Neutrophil (primary cell): ENCODE measurements at regions not wholly inside any gene's neighbourhood (a gene's known extent, or its start where the extent isn't known, plus 50 kb on each side); places are given as distances from the start of the nearest gene placed in this dataset.

ENCODE experiments used
- H3K27ac ChIP-seq: fragments of 200-600 bp; sonication (generic); 2 replicates; pipeline ENCODE4 v1.5.1; 2016; ENCODE audit warnings: mild to moderate bottlenecking, moderate library complexity
- H3K27me3 ChIP-seq: fragments of 200-600 bp; sonication (generic); 2 replicates; pipeline ENCODE4 v1.6.0; 2016; ENCODE audit warnings: mild to moderate bottlenecking
- H3K36me3 ChIP-seq: fragments of 200-600 bp; sonication (generic); 2 replicates; pipeline ENCODE4 v1.5.1; 2017
- H3K4me1 ChIP-seq, 2 experiments: fragments of 200-600 bp in 1 of 2; sonication (generic) in 1 of 2; 1 replicate in 1 of 2; 2 replicates in 1 of 2; pipeline versions ENCODE4 v1.5.1 to v1.6.1; 2013 to 2016; ENCODE audit warnings: low read depth in 1 of 2, low read length in 1 of 2, mild to moderate bottlenecking in 1 of 2, moderate library complexity in 1 of 2; ENCODE audit not compliant: control insufficient read depth in 1 of 2, insufficient read depth in 1 of 2
- H3K4me3 ChIP-seq, 2 experiments: fragments of 200-600 bp in 1 of 2; sonication (generic) in 1 of 2; 1 replicate in 1 of 2; 2 replicates in 1 of 2; pipeline ENCODE4 v1.5.1; 2013 to 2016; ENCODE audit warnings: low read depth in 1 of 2, low read length in 1 of 2, mild to moderate bottlenecking in 1 of 2, moderate library complexity in 1 of 2
- H3K9me3 ChIP-seq: fragments of 200-600 bp; sonication (generic); 2 replicates; pipeline ENCODE4 v1.5.1; 2016
- CTCF ChIP-seq: fragments of 200-600 bp; sonication (generic); IDR thresholded peaks from 2 replicates; pipeline ENCODE4 v1.5.1; 2016; ENCODE audit warnings: antibody characterized with exemption

GRCh38 chr9:90999425-91000397 is 198.1 kb downstream of the SYK start:
- Histone ChIP-seq H3K27ac (no peak overlapping the region), H3K9me3 (no peaks in the 10 kb centered on the region), H3K27me3 (no peaks in the 10 kb centered on the region), H3K4me3 (no peak overlapping the region), H3K36me3 (no peaks in the 10 kb centered on the region), H3K4me1 (peaks cover 6 to 8% of the 10 kb centered on the region in 2 experiments)
- no peak for TF ChIP-seq CTCF

GRCh38 chr9:91001146-91001611 is 199.6 kb downstream of the SYK start:
- H3K27ac ChIP-seq: no peak overlapping the region

GRCh38 chr9:91004484-91004883 is 202.9 kb downstream of the SYK start:
- no peaks in the 10 kb centered on the region for H3K36me3 ChIP-seq
- peaks cover 6 to 8% of the 10 kb centered on the region in 2 experiments for H3K4me1 ChIP-seq
- no peaks in the 10 kb centered on the region for H3K27me3 ChIP-seq
- no peak overlapping the region for H3K4me3 ChIP-seq
- no peak for TF ChIP-seq CTCF
- no peaks in the 10 kb centered on the region for H3K9me3 ChIP-seq
- H3K27ac ChIP-seq: no peak overlapping the region

More at GRCh38 chr9:91001146-91001611, 199.6 kb downstream of the SYK start:
- no peak for TF ChIP-seq CTCF
- H3K36me3 ChIP-seq: no peaks in the 10 kb centered on the region
- no peaks in the 10 kb centered on the region for H3K27me3 ChIP-seq
- no peaks in the 10 kb centered on the region for H3K9me3 ChIP-seq
- no peak overlapping the region for H3K4me3 ChIP-seq
- H3K4me1 ChIP-seq: peaks cover 6 to 8% of the 10 kb centered on the region in 2 experiments

- TF ChIP-seq CTCF: no peak
- Histone ChIP-seq H3K9me3 (no peaks in the 10 kb centered on the region), H3K27me3 (no peaks in the 10 kb centered on the region), H3K36me3 (no peaks in the 10 kb centered on the region), H3K4me3 (no peak overlapping the region), H3K4me1 (peaks cover 3% of the 10 kb centered on the region in 2 experiments), H3K27ac (no peak overlapping the region)
Measured at GRCh38 chr9:91004992-91005391, 203.4 kb downstream of the SYK start.

- Histone ChIP-seq H3K27ac (no peak overlapping the region), H3K27me3 (no peaks in the 10 kb centered on the region), H3K9me3 (no peaks in the 10 kb centered on the region), H3K4me3 (no peak overlapping the region), H3K4me1 (no peaks in the 10 kb centered on the region), H3K36me3 (no peaks in the 10 kb centered on the region)
- no peak for TF ChIP-seq CTCF
Measured at GRCh38 chr9:91006046-91006445, 204.4 kb downstream of the SYK start.
